GM12878 (cell line): ENCODE measurements at regions not wholly inside any gene's neighbourhood (a gene's known extent, or its start where the extent isn't known, plus 50 kb on each side); places are given as distances from the start of the nearest gene placed in this dataset.

Experiments
- ATF7 ChIP-seq: fragments of 450-650 bp; IDR thresholded peaks from 2 replicates; pipeline ENCODE4 v1.6.1; 2016; ENCODE audit warnings: low read depth, mild to moderate bottlenecking
- BRCA1 ChIP-seq: IDR thresholded peaks from 2 replicates; pipeline ENCODE4 v1.6.1; 2011; ENCODE audit warnings: low read depth, low read length, improper control_type of control experiment
- CHD4 ChIP-seq: fragments of 200-600 bp; sonication (generic); IDR thresholded peaks from 2 replicates; pipeline ENCODE4 v1.6.1; 2016; ENCODE audit warnings: mild to moderate bottlenecking
- EED ChIP-seq: sonication (generic); IDR thresholded peaks from 2 replicates; pipeline ENCODE4 v1.6.1; 2016; ENCODE audit warnings: antibody characterized with exemption, low read depth
- EZH2 ChIP-seq: IDR thresholded peaks from 2 replicates; pipeline ENCODE4 v1.6.1; 2012; ENCODE audit warnings: low read depth, mild to moderate bottlenecking, control low read depth, inconsistent platforms, low read length, borderline replicate concordance; ENCODE audit not compliant: control insufficient read depth
- FOS ChIP-seq: IDR thresholded peaks from 3 replicates; pipeline ENCODE4 v1.6.1; 2011; ENCODE audit warnings: borderline replicate concordance; ENCODE audit not compliant: insufficient read length; ENCODE audit errors: extremely low read depth
- JUNB ChIP-seq: IDR thresholded peaks from 2 replicates; pipeline ENCODE4 v1.6.1; 2016; ENCODE audit warnings: antibody characterized with exemption, mild to moderate bottlenecking
- JUND ChIP-seq: IDR thresholded peaks from 2 replicates; pipeline ENCODE4 v1.6.1; 2012; ENCODE audit warnings: low read depth, mild to moderate bottlenecking, low read length, improper control_type of control experiment, moderate library complexity
- NBN ChIP-seq: fragments of 450-650 bp; IDR thresholded peaks from 2 replicates; pipeline ENCODE4 v1.6.1; 2016
- SMAD5 ChIP-seq: IDR thresholded peaks from 2 replicates; pipeline ENCODE4 v1.6.1; 2016; ENCODE audit warnings: antibody characterized with exemption, low read depth
- TCF3 ChIP-seq: IDR thresholded peaks from 2 replicates; pipeline ENCODE4 v1.6.1; 2012; ENCODE audit warnings: low read depth, mild to moderate bottlenecking, low read length, borderline replicate concordance; ENCODE audit not compliant: insufficient read depth
- TF ChIP-seq, protein P1 (sequence below), 3 experiments: IDR thresholded peaks in 2 of 3; conservative IDR thresholded peaks in 1 of 3; 2 replicates each; pipeline ENCODE4 v1.5.1; 2011; ENCODE audit warnings: low read depth in 3 of 3, low read length in 3 of 3, mild to moderate bottlenecking in 3 of 3, control low read depth in 2 of 3, moderate library complexity in 2 of 3, inconsistent platforms in 1 of 3, mixed read lengths in 1 of 3; ENCODE audit not compliant: control insufficient read depth in 2 of 3, insufficient read depth in 1 of 3; ENCODE audit errors: extremely low read depth in 1 of 3

GRCh38 chr4:98779088-98779487 is 120.7 kb upstream of the TSPAN5 start:
- no peak for TF ChIP-seq TCF3
- TF ChIP-seq BRCA1 = no peak
- TF ChIP-seq JUND = no peak
- TF ChIP-seq FOS = no peak
- TF ChIP-seq, protein P1, sequence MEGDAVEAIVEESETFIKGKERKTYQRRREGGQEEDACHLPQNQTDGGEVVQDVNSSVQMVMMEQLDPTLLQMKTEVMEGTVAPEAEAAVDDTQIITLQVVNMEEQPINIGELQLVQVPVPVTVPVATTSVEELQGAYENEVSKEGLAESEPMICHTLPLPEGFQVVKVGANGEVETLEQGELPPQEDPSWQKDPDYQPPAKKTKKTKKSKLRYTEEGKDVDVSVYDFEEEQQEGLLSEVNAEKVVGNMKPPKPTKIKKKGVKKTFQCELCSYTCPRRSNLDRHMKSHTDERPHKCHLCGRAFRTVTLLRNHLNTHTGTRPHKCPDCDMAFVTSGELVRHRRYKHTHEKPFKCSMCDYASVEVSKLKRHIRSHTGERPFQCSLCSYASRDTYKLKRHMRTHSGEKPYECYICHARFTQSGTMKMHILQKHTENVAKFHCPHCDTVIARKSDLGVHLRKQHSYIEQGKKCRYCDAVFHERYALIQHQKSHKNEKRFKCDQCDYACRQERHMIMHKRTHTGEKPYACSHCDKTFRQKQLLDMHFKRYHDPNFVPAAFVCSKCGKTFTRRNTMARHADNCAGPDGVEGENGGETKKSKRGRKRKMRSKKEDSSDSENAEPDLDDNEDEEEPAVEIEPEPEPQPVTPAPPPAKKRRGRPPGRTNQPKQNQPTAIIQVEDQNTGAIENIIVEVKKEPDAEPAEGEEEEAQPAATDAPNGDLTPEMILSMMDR (IDR thresholded peaks at IDR 0.05 in 2 of 3, conservative IDR thresholded peaks at IDR 0.05 in 1 of 3; ENCODE audit: control insufficient read depth in 2 of 3, extremely low read depth in 1 of 3, insufficient read depth in 1 of 3, low read depth in 3 of 3, low read length in 3 of 3) = no peak
- TF ChIP-seq CHD4 = no peak
- no peak for TF ChIP-seq EZH2
- TF ChIP-seq ATF7 = no peak
- TF ChIP-seq JUNB = no peak
- TF ChIP-seq NBN = no peak
- no peak for TF ChIP-seq SMAD5
- no peak for TF ChIP-seq EED
